ENCODE measurements at regions not wholly inside any gene's neighbourhood (a gene's known extent, or its start where the extent isn't known, plus 50 kb on each side); places are given as distances from the start of the nearest gene placed in this dataset.

DNA sequence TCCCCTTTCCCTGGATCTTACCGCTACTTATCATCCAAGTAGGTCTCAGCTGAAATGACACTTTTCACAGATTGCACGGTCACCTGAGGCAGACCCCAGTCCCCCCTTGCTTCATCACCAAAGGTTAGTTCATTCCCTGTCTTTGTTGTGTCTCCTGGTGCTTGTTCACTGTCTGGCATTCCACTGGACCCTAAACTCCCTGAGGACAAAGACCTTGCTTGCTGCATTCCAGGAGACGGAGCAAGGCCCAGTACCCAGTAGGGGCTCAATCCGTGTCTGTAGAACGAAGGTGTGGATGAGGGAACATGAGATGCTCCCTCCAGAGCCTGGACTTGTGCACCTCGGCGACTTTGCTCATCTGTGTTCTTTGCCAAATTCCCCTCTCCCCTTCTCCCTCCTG, 160.0 kb downstream of the RAB11FIP2 start:
- ChIA-PET POLR2A (no interaction called here), CTCF (no interaction called here)
- DNase-seq (ENCODE audit: extremely low spot score), result no peak
- TF ChIP-seq, protein P1, sequence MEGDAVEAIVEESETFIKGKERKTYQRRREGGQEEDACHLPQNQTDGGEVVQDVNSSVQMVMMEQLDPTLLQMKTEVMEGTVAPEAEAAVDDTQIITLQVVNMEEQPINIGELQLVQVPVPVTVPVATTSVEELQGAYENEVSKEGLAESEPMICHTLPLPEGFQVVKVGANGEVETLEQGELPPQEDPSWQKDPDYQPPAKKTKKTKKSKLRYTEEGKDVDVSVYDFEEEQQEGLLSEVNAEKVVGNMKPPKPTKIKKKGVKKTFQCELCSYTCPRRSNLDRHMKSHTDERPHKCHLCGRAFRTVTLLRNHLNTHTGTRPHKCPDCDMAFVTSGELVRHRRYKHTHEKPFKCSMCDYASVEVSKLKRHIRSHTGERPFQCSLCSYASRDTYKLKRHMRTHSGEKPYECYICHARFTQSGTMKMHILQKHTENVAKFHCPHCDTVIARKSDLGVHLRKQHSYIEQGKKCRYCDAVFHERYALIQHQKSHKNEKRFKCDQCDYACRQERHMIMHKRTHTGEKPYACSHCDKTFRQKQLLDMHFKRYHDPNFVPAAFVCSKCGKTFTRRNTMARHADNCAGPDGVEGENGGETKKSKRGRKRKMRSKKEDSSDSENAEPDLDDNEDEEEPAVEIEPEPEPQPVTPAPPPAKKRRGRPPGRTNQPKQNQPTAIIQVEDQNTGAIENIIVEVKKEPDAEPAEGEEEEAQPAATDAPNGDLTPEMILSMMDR (IDR thresholded peaks at IDR 0.05; ENCODE audit: control extremely low read depth, extremely low read depth, low read depth, missing control alignments), result no peak

DNA sequence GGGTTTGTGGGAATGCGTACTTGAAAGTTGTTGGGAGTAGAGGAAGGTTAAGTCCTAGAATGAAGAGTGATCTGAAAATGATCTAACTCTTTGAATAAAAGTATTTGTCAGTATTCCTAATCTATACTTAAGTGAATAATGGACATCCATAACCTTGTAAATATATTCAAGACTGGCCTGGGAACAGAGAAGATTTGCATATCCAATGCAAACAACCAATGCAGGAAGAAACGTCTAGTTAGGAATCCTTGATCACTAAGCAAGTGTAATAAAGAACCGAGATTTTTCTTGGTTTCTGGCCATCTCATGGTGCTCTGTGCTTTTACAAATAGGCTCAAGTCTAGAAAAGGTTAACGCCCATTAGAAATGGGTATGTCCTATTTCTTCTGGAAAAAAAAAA, 157.1 kb downstream of the RAB11FIP2 start:
- POLR2A ChIA-PET, result no interaction called here
- no peak for DNase-seq (ENCODE audit: extremely low spot score)
- CTCF ChIA-PET, result interaction anchor here (1.2 kb wide), 1 partner anchor 17 kb away, joined by 4 read pairs; no protein-coding TSS in a partner anchor
- TF ChIP-seq, protein P1 (IDR thresholded peaks at IDR 0.05; ENCODE audit: control extremely low read depth, extremely low read depth, low read depth, missing control alignments), result no peak

DNA sequence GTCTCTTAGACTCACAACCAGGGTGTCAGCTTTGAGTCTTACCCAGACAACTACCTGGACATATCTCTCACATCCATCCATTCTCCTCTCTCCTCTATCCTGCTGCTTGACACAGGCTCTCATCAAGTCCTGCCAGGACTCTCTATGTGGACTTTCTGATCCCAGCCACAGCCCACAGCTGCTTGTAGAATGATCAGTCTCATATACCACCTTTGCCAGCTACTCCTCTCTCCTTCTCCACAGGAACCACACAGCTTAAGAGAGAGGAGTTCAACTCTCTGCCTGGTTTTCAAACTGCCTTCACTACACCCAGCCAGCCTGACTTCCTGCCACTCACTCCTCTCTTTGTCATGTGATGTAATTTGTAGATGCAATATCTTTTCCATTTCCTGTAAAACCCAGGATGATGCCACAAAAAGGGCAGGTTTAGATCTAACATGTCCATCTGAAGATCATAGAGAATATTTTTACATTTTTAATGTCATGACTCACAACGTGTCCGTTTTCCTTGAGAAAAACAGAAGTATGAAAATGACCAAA, 154.0 kb downstream of the RAB11FIP2 start:
- no peak for DNase-seq (ENCODE audit: extremely low spot score)
- CTCF ChIA-PET, result interaction anchor here (0.7 to 1.5 kb wide), 3 partner anchors 12 to 396 kb away, joined by 3 to 5 read pairs (median 4); no protein-coding TSS in a partner anchor
- TF ChIP-seq, protein P1 (IDR thresholded peaks at IDR 0.05; ENCODE audit: control extremely low read depth, extremely low read depth, low read depth, missing control alignments), result no peak
- POLR2A ChIA-PET, result no interaction called here

DNA sequence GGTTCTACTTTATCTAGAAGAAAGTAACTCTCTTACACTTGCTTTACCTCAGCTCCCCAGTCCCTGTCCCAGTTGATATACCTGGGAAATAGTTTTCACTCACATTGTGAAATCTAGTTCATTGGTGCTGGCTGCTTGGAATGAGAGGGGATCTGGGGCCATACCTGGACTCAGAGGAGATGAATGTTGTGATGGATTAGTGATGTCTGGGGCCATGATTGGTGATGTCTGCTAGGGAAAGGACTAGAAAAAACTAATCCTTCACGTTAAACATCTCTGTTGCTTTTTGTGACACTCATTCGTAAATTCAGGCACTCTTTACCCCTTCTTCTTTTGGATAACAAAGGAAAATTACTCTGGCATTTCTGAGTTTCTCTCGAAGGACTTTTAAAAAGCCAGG, 152.4 kb downstream of the RAB11FIP2 start:
- no peak for DNase-seq (ENCODE audit: extremely low spot score)
- ChIA-PET CTCF (interaction anchor here (1.2 to 1.5 kb wide), 3 partner anchors 13 to 218 kb away, joined by 3 to 7 read pairs (median 5); no protein-coding TSS in a partner anchor), POLR2A (no interaction called here)
- TF ChIP-seq, protein P1 (IDR thresholded peaks at IDR 0.05; ENCODE audit: control extremely low read depth, extremely low read depth, low read depth, missing control alignments), result no peak

DNA sequence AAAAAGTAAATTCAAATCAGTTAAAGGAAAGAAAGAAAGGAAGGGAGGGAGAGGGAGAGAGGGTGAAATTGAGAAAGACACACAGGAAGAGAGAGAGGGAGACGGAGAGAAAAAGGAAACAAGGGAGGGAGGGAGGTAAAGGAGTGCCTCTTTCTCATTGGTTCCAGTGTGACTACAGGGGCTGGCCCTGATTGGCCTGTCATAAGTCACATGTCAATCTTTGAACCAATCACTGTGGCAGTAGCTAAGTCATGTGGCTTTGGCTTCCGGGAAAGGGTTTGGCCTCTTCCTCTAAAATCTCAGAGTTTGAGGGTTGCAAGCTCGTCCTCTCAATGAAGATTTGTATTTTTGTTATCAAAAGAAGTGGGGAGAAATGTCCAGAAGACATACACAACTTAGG, 150.2 kb downstream of the RAB11FIP2 start:
- POLR2A ChIA-PET, result no interaction called here
- TF ChIP-seq, protein P1 (IDR thresholded peaks at IDR 0.05; ENCODE audit: control extremely low read depth, extremely low read depth, low read depth, missing control alignments), result no peak
- no peak for DNase-seq (ENCODE audit: extremely low spot score)
- CTCF ChIA-PET, result interaction anchor here (1.0 kb wide), 1 partner anchor 20 kb away, joined by 3 read pairs; no protein-coding TSS in a partner anchor

DNA sequence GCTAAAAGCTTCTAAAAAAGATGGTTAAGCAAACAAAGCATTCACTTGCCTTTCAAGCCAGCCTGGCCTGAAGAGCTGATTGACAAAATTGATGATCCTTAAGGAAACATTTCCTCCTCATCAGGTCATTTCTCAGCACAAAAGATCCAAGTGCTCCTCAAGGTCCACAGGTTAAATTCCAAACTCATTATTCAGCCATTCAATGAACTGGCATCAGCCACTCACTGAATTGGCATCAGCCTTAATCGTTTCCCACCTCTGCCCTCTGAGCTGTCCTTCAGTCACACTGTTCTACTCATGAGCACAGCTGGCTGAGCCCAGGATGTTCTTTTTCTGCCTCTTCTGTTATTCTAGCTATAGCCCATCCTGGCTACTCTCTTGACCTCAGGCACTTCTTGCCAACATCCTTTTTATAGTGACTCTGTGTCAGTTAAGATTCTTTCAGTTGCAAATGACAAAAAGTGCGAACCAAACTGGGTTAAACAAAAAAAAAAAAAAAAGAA, 147.5 kb downstream of the RAB11FIP2 start:
- TF ChIP-seq, protein P1 (IDR thresholded peaks at IDR 0.05; ENCODE audit: control extremely low read depth, extremely low read depth, low read depth, missing control alignments), result no peak
- no peak for DNase-seq (ENCODE audit: extremely low spot score)
- ChIA-PET CTCF (interaction anchor here (1.3 kb wide), 1 partner anchor 21 kb away, joined by 3 read pairs; no protein-coding TSS in a partner anchor), POLR2A (no interaction called here)
